Pons (tissue), 1 donor: ENCODE measurements at regions not wholly inside any gene's neighbourhood (a gene's known extent, or its start where the extent isn't known, plus 50 kb on each side); places are given as distances from the start of the nearest gene placed in this dataset.

Source experiments
- DNase-seq: peaks from one replicate; pipeline ENCODE4 v3.0.0-alpha.2; 2016; ENCODE audit warnings: low spot score

GRCh38 chr11:104594228-104594958 is 303.9 kb downstream of the CASP12 start:
- no peak for DNase-seq

DNA sequence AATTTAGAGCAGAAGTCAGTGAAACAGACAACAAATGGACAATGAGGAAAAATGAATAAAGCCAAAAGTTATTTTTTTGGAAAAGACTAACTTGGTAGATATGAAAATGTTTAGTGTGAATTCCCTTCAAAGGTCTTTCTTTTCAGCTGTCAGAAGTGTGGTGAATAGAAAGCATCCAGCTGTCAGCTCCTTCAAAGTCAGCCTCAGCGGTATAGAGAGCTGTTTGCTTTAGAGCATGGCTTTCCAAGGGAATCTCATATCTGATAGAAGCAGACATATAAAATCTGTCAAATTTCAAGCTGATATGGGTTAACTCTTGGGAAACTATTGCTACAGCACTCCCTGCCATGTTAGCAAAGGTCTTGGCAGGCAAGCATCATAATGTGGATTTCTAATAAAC is 309.3 kb downstream of the CASP12 start:
- DNase-seq: no peak

DNA sequence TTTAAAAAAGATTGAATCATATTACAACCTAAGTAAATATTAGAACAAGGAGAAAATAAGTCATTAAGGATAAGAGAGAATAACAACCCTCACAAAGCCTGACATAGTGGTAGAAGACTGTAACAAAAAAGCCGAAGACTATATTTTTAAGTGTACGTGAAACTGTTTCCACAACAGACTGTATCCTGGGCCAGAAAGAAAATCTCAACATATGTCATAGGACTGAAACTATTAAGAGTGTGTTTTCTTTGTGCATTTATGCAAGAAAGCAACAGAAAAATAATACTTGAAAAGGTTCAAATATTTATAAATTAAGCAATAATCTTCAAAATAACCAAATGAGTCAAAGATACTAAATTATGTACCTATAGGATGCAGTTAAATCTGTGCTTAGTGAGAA is 309.8 kb downstream of the CASP12 start:
- no peak for DNase-seq

DNA sequence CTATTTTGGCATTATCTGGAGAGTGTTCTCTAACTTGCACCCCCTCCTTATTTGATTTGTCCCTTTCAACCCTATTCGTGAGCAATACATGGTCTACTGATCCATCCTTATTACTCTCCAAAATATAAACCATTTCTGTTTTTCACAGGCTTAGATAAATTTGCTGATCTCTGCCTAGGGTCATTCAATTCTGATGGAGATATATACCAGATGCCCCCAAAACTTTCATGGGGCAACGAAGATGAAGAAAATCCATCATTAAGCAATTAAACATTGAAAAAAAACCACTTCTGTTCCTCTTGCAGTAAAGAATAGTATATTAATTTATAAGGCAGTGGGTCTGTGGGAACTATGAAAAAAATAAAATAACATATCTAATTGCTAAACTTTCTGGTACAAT is 313.4 kb downstream of the CASP12 start:
- DNase-seq: no peak

DNA sequence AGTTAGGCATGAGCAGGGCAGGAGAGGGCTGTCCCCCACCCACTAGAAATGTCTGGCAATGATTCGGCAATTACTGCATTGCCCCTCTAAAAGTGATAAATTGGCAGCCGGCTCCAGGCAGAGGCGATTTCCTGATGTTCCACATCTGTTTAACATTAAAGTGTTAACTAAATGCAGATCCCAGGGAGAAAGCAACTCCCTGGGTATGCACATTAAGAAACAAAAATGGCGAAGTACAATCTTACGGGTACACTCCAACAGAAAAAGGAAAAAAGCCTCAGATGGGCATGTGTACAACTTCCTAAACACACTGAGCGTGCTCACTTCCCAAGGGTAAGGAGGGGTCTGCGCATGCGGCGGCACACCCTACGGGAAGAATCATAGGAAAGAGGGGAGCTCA is 314.4 kb downstream of the CASP12 start:
- no peak for DNase-seq

GRCh38 chr11:104582431-104582830 is 315.8 kb downstream of the CASP12 start:
- DNase-seq: no peak

DNA sequence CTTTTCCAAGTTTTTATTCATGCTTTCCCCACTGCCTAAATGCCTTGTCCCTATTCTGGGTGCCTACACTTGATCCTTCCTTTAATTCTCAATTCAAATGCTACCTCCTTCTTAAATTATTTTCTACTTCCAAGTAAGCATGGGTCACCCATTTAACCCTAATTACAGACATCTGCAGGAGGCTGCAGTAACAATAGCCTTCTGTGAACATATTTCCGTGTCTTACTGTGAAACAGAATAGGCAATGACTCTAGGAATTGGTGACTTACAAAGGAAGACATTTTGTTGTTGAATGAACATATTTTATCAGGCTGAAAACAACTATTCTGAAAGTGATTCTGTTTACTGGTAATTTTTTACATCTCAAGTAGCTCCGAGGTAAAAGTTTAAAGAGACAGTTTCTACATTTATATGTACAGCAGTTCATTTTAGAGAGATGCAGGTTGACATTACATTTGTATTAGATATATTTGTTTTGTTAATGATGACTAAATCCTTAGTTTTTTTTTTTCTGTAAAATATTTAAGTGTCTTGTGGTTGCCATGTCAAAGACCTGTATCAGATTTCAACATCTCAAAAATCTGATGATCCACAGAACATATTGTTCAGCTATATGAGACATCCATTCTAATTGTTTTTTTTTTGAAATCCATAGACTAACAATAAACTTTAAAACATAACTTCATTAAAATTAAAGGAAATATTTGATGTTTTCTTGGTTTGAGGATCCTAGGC is 316.8 kb downstream of the CASP12 start:
- no peak for DNase-seq

DNA sequence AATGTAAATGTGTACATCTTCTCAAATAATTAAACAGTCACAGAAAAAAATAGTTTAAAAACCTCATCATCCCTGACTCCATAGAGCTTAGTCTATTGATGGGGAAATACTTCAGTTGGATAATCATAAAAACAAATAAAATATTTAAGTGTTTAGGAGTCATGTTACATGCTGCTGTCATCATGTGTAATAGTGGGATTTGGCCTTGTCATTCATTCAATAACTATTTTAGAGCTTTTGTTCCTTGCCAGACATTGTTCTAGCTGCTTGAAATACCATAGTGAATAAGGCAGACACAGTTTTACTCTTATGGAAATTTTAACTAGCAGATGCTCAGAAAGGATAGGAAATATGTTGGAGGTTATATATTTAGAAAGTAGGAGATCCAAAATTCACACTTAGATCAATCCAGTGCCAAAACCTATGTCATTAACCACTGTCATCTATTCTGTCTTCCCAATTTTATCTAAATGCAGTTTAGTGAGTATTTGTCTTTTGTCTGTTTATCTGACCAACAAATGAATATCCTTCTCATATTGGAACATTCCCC is 324.7 kb downstream of the CASP12 start:
- DNase-seq: no peak

DNA sequence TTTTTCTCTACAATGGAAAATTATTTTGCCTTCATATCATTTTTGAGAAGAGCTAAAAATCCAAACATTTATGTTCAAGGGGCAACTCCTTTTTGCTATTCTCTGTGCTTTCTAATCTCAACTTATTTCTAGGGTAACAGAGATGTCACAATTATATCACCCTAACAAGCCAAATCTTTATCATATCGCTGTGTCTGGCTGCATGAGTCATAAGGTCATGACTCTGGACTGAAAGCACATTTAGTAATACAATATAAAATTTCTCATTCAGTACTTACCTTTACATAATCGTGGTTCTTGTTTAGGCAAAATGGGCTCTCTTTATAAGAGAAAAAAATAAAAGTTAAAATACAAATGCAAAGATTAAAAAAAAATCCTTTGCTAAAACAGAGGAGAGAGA is 326.0 kb downstream of the CASP12 start:
- no peak for DNase-seq

DNA sequence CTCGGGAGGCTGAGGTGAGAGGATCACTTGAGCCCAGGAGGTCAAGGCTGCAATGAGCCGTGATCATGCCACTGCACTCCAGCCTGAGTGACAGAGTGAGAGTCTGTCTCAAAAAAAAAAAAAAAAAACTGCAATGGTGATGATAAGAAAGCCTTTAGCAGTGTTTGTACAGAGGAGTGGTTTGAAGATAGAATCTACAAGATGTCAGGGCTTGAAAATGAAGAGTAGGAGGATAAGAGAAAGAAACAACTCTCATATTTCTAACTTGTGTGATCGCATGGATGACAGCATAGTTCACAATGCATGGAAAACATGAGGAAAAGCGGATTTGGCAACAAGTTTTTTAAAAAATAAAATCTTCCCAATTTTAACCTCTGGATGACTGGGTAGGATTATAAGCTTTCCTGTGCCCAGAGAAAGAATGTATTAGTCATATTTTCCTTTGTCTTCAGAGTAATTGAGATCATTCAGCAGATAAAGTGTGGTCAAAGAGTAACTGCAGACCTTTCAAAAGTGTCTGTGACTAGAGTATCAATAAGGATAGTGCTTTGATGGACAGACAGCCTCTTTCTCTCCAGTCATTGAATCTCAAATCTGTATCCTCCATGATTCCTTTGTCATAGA is 328.1 kb downstream of the CASP12 start:
- no peak for DNase-seq

GRCh38 chr11:104565583-104565961 is 332.7 kb downstream of the CASP12 start:
- no peak for DNase-seq

DNA sequence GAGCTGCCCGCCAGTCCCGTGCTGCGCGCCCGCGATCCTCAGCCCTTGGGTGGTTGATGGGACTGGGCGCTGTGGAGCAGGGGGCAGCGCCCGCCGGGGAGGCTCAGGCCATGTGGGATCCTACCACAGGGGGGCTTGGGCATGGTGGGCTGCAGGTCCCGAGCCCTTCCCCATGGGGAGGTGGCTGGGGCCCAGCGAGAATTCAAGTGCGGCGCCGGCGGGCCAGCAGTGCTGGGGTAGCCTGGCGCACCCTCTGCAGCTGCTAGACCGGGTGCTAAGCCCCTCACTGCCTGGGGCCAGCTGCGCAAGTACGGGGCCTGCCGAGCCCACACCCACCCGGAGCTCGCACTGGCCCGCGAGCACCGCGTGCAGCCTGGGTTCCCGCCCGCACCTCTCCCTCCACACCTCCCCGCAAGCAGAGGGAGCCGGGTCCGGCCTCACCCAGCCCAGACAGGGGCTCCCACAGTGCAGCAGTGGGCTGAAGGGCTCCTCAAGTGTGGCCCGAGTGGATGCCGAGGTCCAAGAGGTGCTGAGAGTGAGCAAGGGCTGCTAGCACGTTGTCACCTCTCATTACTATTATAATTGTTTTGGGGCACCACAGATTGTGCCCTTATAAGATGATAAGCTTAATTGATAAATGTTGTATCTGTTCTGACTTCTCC is 333.2 kb downstream of the CASP12 start:
- no peak for DNase-seq

- DNase-seq: peak; percentile 33
Measured at GRCh38 chr11:104556606-104557301, 341.5 kb downstream of the CASP12 start.

DNA sequence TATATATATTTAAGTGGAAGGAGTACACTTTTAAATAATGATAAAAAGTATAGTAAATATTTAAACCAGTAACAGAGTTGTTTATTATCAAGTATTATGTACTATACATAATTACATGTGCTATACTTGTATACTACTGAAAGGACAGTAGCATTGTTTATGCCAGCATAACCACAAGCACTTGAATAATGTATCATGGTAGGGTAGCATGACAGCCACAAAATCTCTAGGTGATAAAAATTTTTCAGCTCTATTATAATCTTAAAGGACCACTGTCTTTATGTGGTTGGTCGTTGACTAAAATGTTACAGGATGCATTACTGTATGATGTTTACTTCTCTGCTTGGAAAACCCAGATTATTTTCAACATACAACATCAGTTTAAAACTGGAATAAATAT is 349.2 kb downstream of the CASP12 start:
- no peak for DNase-seq

DNA sequence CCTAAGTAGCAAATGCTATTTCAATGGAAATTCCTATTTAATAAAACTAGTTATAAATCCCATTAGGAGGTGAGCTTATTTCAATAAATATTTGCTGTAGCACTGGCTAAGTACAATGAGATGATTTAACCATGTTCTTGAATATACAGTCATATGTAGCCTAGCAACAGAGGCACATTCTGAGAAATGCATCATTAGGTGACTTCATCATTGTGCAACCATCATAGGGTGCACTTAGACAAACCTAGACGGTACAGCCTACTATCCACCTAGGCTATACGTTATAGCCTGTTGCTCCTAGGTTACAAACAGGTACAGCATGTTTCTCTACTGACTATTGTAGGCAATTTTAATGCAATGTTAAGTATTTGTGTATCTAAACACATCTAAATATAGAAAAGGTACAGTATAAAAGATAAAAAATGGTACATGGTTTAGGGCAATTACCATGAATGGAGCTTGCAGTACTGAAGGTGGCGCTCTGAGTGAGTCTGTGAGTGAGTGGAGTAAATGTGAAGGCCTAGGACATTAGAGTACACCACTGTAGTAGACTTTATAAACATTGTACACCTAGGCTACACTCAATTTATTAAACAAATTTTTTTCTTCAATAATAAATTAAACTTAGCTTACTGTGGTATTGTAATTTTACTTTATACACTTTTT is 350.1 kb downstream of the CASP12 start:
- no peak for DNase-seq

GRCh38 chr11:104546501-104546900 is 351.8 kb downstream of the CASP12 start:
- DNase-seq: no peak

GRCh38 chr11:104541701-104542100 is 356.6 kb downstream of the CASP12 start:
- no peak for DNase-seq

DNA sequence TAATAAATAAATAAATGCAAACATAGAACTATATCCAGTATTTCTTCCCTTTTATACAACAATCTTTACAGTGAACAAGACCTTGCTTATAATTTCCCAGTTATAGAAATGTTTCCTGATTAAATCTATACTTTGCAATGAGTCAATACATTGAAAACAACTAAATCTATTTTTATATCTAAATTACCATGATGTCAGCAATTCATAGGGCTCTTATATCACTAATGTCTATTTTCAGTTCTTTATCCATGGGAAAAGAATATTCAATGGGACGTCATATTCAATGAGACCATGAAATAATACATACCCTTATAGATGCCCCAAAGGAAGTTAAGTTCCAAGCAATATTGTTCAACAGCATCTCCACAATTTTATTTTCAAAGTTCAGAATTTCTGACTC is 359.9 kb downstream of the CASP12 start:
- DNase-seq: no peak

DNA sequence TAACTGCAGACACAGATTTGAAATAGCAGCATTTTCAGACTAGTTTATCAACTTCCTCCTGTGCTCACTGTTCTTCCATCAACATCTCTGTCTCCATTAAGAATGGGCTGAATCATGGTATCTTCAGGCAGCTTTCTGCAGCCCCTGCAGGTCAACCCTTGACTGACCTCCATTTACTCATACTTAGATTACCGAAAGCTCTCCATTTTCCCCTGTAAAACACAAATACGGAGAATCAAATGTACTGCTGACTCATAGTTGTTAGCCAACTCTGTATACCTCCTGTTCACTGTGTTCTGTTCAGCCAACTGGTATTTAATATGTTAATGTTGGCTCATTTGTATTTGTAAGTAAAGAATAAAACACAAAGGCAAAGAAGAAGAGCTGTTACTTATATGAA is 364.0 kb downstream of the CASP12 start:
- no peak for DNase-seq

GRCh38 chr11:104531894-104532293 is 366.4 kb downstream of the CASP12 start:
- DNase-seq: no peak

DNA sequence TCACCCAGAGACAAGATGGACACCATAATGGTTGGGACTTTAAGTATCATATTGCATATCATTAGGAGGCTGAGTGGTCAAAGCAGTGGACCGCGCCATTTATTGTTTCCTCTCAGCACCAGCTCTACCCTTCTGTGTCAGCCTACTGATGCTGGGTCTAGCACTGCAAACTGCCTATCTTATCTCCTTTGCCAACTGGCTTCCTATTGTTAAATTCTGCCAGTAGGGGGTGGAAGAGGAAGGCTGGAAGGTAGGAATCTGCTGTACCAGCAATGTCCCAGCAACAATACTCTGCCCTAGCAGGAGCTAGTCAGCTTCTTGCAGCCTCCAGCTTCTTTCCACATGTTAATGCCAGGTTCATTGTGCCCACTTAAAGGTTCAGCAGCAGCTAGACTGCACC is 367.1 kb upstream of the PDGFD start:
- DNase-seq: no peak
